ENCODE measurements at regions not wholly inside any gene's neighbourhood (a gene's known extent, or its start where the extent isn't known, plus 50 kb on each side); places are given as distances from the start of the nearest gene placed in this dataset.
"Not testable (repeated sequence)": the region's sequence is repeated elsewhere in the genome, so short reads cannot be mapped to it uniquely, and the experiment has no call there.

- not testable (repeated sequence) for H3K4me3 ChIP-seq (ENCODE audit: low read length in 3 of 3); H3K9ac ChIP-seq (ENCODE audit: low read depth in 1 of 3, low read length in 3 of 3); H3K4me1 ChIP-seq (ENCODE audit: control insufficient read depth in 3 of 3, insufficient read depth in 3 of 3, low read length in 3 of 3); H3K36me3 ChIP-seq (ENCODE audit: control insufficient read depth in 3 of 3, insufficient read depth in 3 of 3, low read length in 3 of 3); H3K9me3 ChIP-seq (ENCODE audit: control insufficient read depth in 3 of 3, low read length in 3 of 3); H3K27ac ChIP-seq (ENCODE audit: low read depth, low read length); H3K27me3 ChIP-seq (ENCODE audit: control insufficient read depth in 3 of 3, insufficient read depth in 3 of 3, low read length in 3 of 3)
Measured at GRCh38 chr13:22959859-22960258, 220.9 kb upstream of the SGCG start.

GRCh38 chr13:22960827-22961226 is 220.0 kb upstream of the SGCG start:
- Histone ChIP-seq H3K27ac (ENCODE audit: low read depth, low read length) (no peak overlapping the region), H3K9ac (ENCODE audit: low read depth in 1 of 3, low read length in 3 of 3) (no peak overlapping the region), H3K9me3 (ENCODE audit: control insufficient read depth in 3 of 3, low read length in 3 of 3) (no peaks in the 10 kb centered on the region), H3K27me3 (ENCODE audit: control insufficient read depth in 3 of 3, insufficient read depth in 3 of 3, low read length in 3 of 3) (no peaks in the 10 kb centered on the region), H3K36me3 (ENCODE audit: control insufficient read depth in 3 of 3, insufficient read depth in 3 of 3, low read length in 3 of 3) (no peaks in the 10 kb centered on the region), H3K4me1 (ENCODE audit: control insufficient read depth in 3 of 3, insufficient read depth in 3 of 3, low read length in 3 of 3) (peaks cover 0 to 4% (median 0%) of the 10 kb centered on the region in 3 donors), H3K4me3 (ENCODE audit: low read length in 3 of 3) (no peak overlapping the region)

- H3K9me3 ChIP-seq (ENCODE audit: control insufficient read depth in 3 of 3, low read length in 3 of 3); H3K27me3 ChIP-seq (ENCODE audit: control insufficient read depth in 3 of 3, insufficient read depth in 3 of 3, low read length in 3 of 3); H3K9ac ChIP-seq (ENCODE audit: low read depth in 1 of 3, low read length in 3 of 3); H3K36me3 ChIP-seq (ENCODE audit: control insufficient read depth in 3 of 3, insufficient read depth in 3 of 3, low read length in 3 of 3); H3K4me3 ChIP-seq (ENCODE audit: low read length in 3 of 3); H3K4me1 ChIP-seq (ENCODE audit: control insufficient read depth in 3 of 3, insufficient read depth in 3 of 3, low read length in 3 of 3); H3K27ac ChIP-seq (ENCODE audit: low read depth, low read length): not testable (repeated sequence)
Measured at GRCh38 chr13:22961342-22961741, 219.4 kb upstream of the SGCG start.

- H3K27ac ChIP-seq (ENCODE audit: low read depth, low read length), result no peak overlapping the region
- H3K9me3 ChIP-seq (ENCODE audit: control insufficient read depth in 3 of 3, low read length in 3 of 3), result no peaks in the 10 kb centered on the region
- no peaks in the 10 kb centered on the region for H3K4me1 ChIP-seq (ENCODE audit: control insufficient read depth in 3 of 3, insufficient read depth in 3 of 3, low read length in 3 of 3)
- H3K27me3 ChIP-seq (ENCODE audit: control insufficient read depth in 3 of 3, insufficient read depth in 3 of 3, low read length in 3 of 3), result no peaks in the 10 kb centered on the region
- H3K4me3 ChIP-seq (ENCODE audit: low read length in 3 of 3), result no peak overlapping the region
- no peaks in the 10 kb centered on the region for H3K36me3 ChIP-seq (ENCODE audit: control insufficient read depth in 3 of 3, insufficient read depth in 3 of 3, low read length in 3 of 3)
- no peak overlapping the region for H3K9ac ChIP-seq (ENCODE audit: low read depth in 1 of 3, low read length in 3 of 3)
Measured at GRCh38 chr13:22961835-22962537, 218.8 kb upstream of the SGCG start.

- not testable (repeated sequence) for H3K27ac ChIP-seq (ENCODE audit: low read depth, low read length); H3K27me3 ChIP-seq (ENCODE audit: control insufficient read depth in 3 of 3, insufficient read depth in 3 of 3, low read length in 3 of 3)
Measured at GRCh38 chr13:22963384-22964053, 217.3 kb upstream of the SGCG start.

GRCh38 chr13:22964245-22964966 is 216.4 kb upstream of the SGCG start:
- H3K27me3 ChIP-seq (ENCODE audit: control insufficient read depth in 3 of 3, insufficient read depth in 3 of 3, low read length in 3 of 3), result peaks cover 0 to 2% (median 0%) of the 10 kb centered on the region in 3 donors
- no peaks in the 10 kb centered on the region for H3K36me3 ChIP-seq (ENCODE audit: control insufficient read depth in 3 of 3, insufficient read depth in 3 of 3, low read length in 3 of 3)
- no peak overlapping the region for H3K9ac ChIP-seq (ENCODE audit: low read depth in 1 of 3, low read length in 3 of 3)
- H3K4me3 ChIP-seq (ENCODE audit: low read length in 3 of 3), result no peak overlapping the region
- H3K9me3 ChIP-seq (ENCODE audit: control insufficient read depth in 3 of 3, low read length in 3 of 3), result no peaks in the 10 kb centered on the region
- no peak overlapping the region for H3K27ac ChIP-seq (ENCODE audit: low read depth, low read length)
- H3K4me1 ChIP-seq (ENCODE audit: control insufficient read depth in 3 of 3, insufficient read depth in 3 of 3, low read length in 3 of 3), result no peaks in the 10 kb centered on the region

More at GRCh38 chr13:22963384-22964053, 217.3 kb upstream of the SGCG start:
- H3K4me3 ChIP-seq (ENCODE audit: low read length in 3 of 3); H3K9ac ChIP-seq (ENCODE audit: low read depth in 1 of 3, low read length in 3 of 3); H3K36me3 ChIP-seq (ENCODE audit: control insufficient read depth in 3 of 3, insufficient read depth in 3 of 3, low read length in 3 of 3); H3K9me3 ChIP-seq (ENCODE audit: control insufficient read depth in 3 of 3, low read length in 3 of 3); H3K4me1 ChIP-seq (ENCODE audit: control insufficient read depth in 3 of 3, insufficient read depth in 3 of 3, low read length in 3 of 3): not testable (repeated sequence)

GRCh38 chr13:22965011-22965857 is 215.5 kb upstream of the SGCG start:
- H3K27me3 ChIP-seq (ENCODE audit: control insufficient read depth in 3 of 3, insufficient read depth in 3 of 3, low read length in 3 of 3); H3K36me3 ChIP-seq (ENCODE audit: control insufficient read depth in 3 of 3, insufficient read depth in 3 of 3, low read length in 3 of 3); H3K4me1 ChIP-seq (ENCODE audit: control insufficient read depth in 3 of 3, insufficient read depth in 3 of 3, low read length in 3 of 3): not testable (repeated sequence)

GRCh38 chr13:22965858-22966239 is 214.9 kb upstream of the SGCG start:
- not testable (repeated sequence) for H3K9ac ChIP-seq (ENCODE audit: low read depth in 1 of 3, low read length in 3 of 3); H3K27ac ChIP-seq (ENCODE audit: low read depth, low read length); H3K9me3 ChIP-seq (ENCODE audit: control insufficient read depth in 3 of 3, low read length in 3 of 3); H3K27me3 ChIP-seq (ENCODE audit: control insufficient read depth in 3 of 3, insufficient read depth in 3 of 3, low read length in 3 of 3); H3K4me1 ChIP-seq (ENCODE audit: control insufficient read depth in 3 of 3, insufficient read depth in 3 of 3, low read length in 3 of 3); H3K36me3 ChIP-seq (ENCODE audit: control insufficient read depth in 3 of 3, insufficient read depth in 3 of 3, low read length in 3 of 3); H3K4me3 ChIP-seq (ENCODE audit: low read length in 3 of 3)

More at GRCh38 chr13:22965011-22965857, 215.5 kb upstream of the SGCG start:
- not testable (repeated sequence) for H3K27ac ChIP-seq (ENCODE audit: low read depth, low read length); H3K9ac ChIP-seq (ENCODE audit: low read depth in 1 of 3, low read length in 3 of 3); H3K4me3 ChIP-seq (ENCODE audit: low read length in 3 of 3); H3K9me3 ChIP-seq (ENCODE audit: control insufficient read depth in 3 of 3, low read length in 3 of 3)

GRCh38 chr13:22966753-22967152 is 214.0 kb upstream of the SGCG start:
- not testable (repeated sequence) for H3K27ac ChIP-seq (ENCODE audit: low read depth, low read length); H3K9ac ChIP-seq (ENCODE audit: low read depth in 1 of 3, low read length in 3 of 3); H3K4me1 ChIP-seq (ENCODE audit: control insufficient read depth in 3 of 3, insufficient read depth in 3 of 3, low read length in 3 of 3); H3K9me3 ChIP-seq (ENCODE audit: control insufficient read depth in 3 of 3, low read length in 3 of 3); H3K4me3 ChIP-seq (ENCODE audit: low read length in 3 of 3); H3K27me3 ChIP-seq (ENCODE audit: control insufficient read depth in 3 of 3, insufficient read depth in 3 of 3, low read length in 3 of 3); H3K36me3 ChIP-seq (ENCODE audit: control insufficient read depth in 3 of 3, insufficient read depth in 3 of 3, low read length in 3 of 3)

All from skeletal muscle tissue (tissue), 3 donors.